Endothelial cell of umbilical vein (primary cell): ENCODE measurements at regions not wholly inside any gene's neighbourhood (a gene's known extent, or its start where the extent isn't known, plus 50 kb on each side); places are given as distances from the start of the nearest gene placed in this dataset.

Source experiments
- BruUV-seq: library from RNA; stranded (reverse); fragments of 400-500 nt; replicated peaks from 2 replicates; lab custom pipeline; 2021; lab: Mats Ljungman, UMichigan
- CTCF ChIA-PET: fragments of 300-600, 350-600 bp; sonication (Branson Sonifier 250); formaldehyde crosslinking; loops from one replicate; lab custom pipeline; 2021; ENCODE audit warnings: antibody characterized with exemption, inconsistent platforms; lab: Charles Lee
- POLR2A ChIA-PET: fragments of 300-600, 350-600 bp; sonication (Branson Sonifier 250); formaldehyde crosslinking; loops from one replicate; lab custom pipeline; 2021; ENCODE audit warnings: antibody characterized with exemption, inconsistent platforms; lab: Charles Lee
- DNase-seq: peaks from one replicate; pipeline ENCODE4 v3.0.0-alpha.2; 2011; ENCODE audit warnings: low read depth, low spot score
- FAIRE-seq: peaks from 2 replicates; lab custom pipeline; 2011; peaks lifted over from hg19 to GRCh38; lab: Jason Lieb, UNC
- H2AFZ ChIP-seq: 2 replicates; pipeline ENCODE4 v1.6.0; 2012; ENCODE audit warnings: low read depth, low read length, control low read depth, inconsistent platforms
- H3K27ac ChIP-seq: 2 replicates; pipeline ENCODE4 v1.5.1; 2011; ENCODE audit warnings: low read depth, mild to moderate bottlenecking, control low read depth, low read length, moderate library complexity; ENCODE audit not compliant: insufficient read depth
- H3K27me3 ChIP-seq, 2 experiments: 2 replicates each; pipeline versions ENCODE4 v1.6.0 to v1.6.1; 2011; ENCODE audit warnings: low read length in 2 of 2, mixed read lengths in 1 of 2; ENCODE audit not compliant: control insufficient read depth in 2 of 2, insufficient read depth in 2 of 2
- H3K36me3 ChIP-seq, 2 experiments: 2 replicates in 1 of 2; 3 replicates in 1 of 2; pipeline ENCODE4 v1.5.1; 2011; ENCODE audit warnings: low read length in 2 of 2, mild to moderate bottlenecking in 1 of 2, moderate library complexity in 1 of 2; ENCODE audit not compliant: control insufficient read depth in 2 of 2, insufficient read depth in 2 of 2; ENCODE audit errors: extremely low read depth in 1 of 2
- H3K4me1 ChIP-seq: 3 replicates; pipeline ENCODE4 v1.5.1; 2011; ENCODE audit warnings: mild to moderate bottlenecking, low read length; ENCODE audit not compliant: control insufficient read depth, insufficient read depth; ENCODE audit errors: extremely low read depth
- H3K4me2 ChIP-seq: 2 replicates; pipeline ENCODE4 v1.6.1; 2011; ENCODE audit warnings: low read length, control low read depth, mixed read lengths; ENCODE audit not compliant: insufficient read depth
- H3K4me3 ChIP-seq, 3 experiments: fragments of 200-600 bp in 1 of 3; sonication (generic), shearing (Covaris generic) in 1 of 3; replicated peaks in 1 of 3; 2 replicates each; pipeline ENCODE4 v1.5.1; 2011 to 2016; ENCODE audit warnings: control low read depth in 3 of 3, low read length in 3 of 3, mild to moderate bottlenecking in 2 of 3, inconsistent platforms in 1 of 3, low read depth in 1 of 3, moderate library complexity in 1 of 3; ENCODE audit not compliant: insufficient read depth in 1 of 3
- H3K79me2 ChIP-seq: 2 replicates; pipeline ENCODE4 v1.6.0; 2012; ENCODE audit warnings: low read length, inconsistent platforms; ENCODE audit not compliant: control insufficient read depth, insufficient read depth
- H3K9ac ChIP-seq: replicated peaks from 2 replicates; pipeline ENCODE3; 2011; ENCODE audit warnings: low read length, control low read depth; ENCODE audit not compliant: insufficient read depth; ENCODE audit errors: extremely low read depth
- H3K9me1 ChIP-seq: replicated peaks from 3 replicates; pipeline ENCODE4 v1.6.0; 2011; ENCODE audit warnings: mild to moderate bottlenecking, low read length; ENCODE audit not compliant: control insufficient read depth, insufficient read depth; ENCODE audit errors: extremely low read depth
- H3K9me3 ChIP-seq: replicated peaks from 2 replicates; pipeline ENCODE4 v1.5.1; 2012; ENCODE audit warnings: low read length, inconsistent platforms; ENCODE audit not compliant: control insufficient read depth, insufficient read depth
- H4K20me1 ChIP-seq: replicated peaks from 2 replicates; pipeline ENCODE3; 2011; ENCODE audit warnings: mild to moderate bottlenecking, low read length; ENCODE audit not compliant: control insufficient read depth, insufficient read depth; ENCODE audit errors: extremely low read depth
- EZH2 ChIP-seq: IDR thresholded peaks from 2 replicates; pipeline ENCODE4 v1.6.1; 2012; ENCODE audit warnings: borderline replicate concordance, low read depth, mild to moderate bottlenecking, moderate library complexity, low read length, inconsistent platforms; ENCODE audit not compliant: severe bottlenecking
- FOS ChIP-seq: IDR thresholded peaks from 2 replicates; pipeline ENCODE4 v1.6.1; 2011; ENCODE audit warnings: mild to moderate bottlenecking, low read length, moderate library complexity, borderline replicate concordance; ENCODE audit not compliant: insufficient read depth
- GATA2 ChIP-seq: IDR thresholded peaks from 2 replicates; pipeline ENCODE4 v1.7.0; 2011; ENCODE audit warnings: low read depth, mild to moderate bottlenecking, moderate library complexity, mixed read lengths, low read length; ENCODE audit not compliant: insufficient read length, insufficient read depth
- JUN ChIP-seq: IDR thresholded peaks from 2 replicates; pipeline ENCODE4 v1.6.1; 2011; ENCODE audit warnings: borderline replicate concordance, low read depth; ENCODE audit not compliant: insufficient read length, insufficient read depth
- MYC ChIP-seq: IDR thresholded peaks from one replicate; pipeline ENCODE4 v1.6.1; 2011; ENCODE audit warnings: mild to moderate bottlenecking, low read depth, low read length
- POLR2A ChIP-seq: IDR thresholded peaks from 2 replicates; pipeline ENCODE4 v1.6.1; 2012; ENCODE audit warnings: low read depth, mild to moderate bottlenecking, control low read depth, low read length
- POLR2AphosphoS5 ChIP-seq: IDR thresholded peaks from 2 replicates; pipeline ENCODE4 v1.6.1; 2012; ENCODE audit warnings: low read depth, mild to moderate bottlenecking, control low read depth, low read length, moderate library complexity; ENCODE audit not compliant: insufficient read depth
- dilution Hi-C: fragments of 300-500 bp; cut with MboI; formaldehyde crosslinking; loops from one replicate; pipeline ENCODE4 v1.15.0; 2019; ENCODE audit warnings: low sequenced_read_pairs; ENCODE audit not compliant: extremely low pct_ligation_motif_present
- intact Hi-C: fragments of 100-400 bp; cut with micrococcal nuclease; formaldehyde crosslinking; loops from one replicate; pipeline ENCODE4 v1.10.0; 2022
- TF ChIP-seq, protein P1 (sequence below): IDR thresholded peaks from 2 replicates; pipeline ENCODE4 v1.6.1; 2011; ENCODE audit not compliant: insufficient read depth, insufficient read length
- TF ChIP-seq, protein P2 (sequence below), 2 donors: IDR thresholded peaks; 1 replicate in 1 of 2; 2 replicates in 1 of 2; pipeline ENCODE4 v1.5.1; 2011; ENCODE audit warnings: low read length in 2 of 2, mild to moderate bottlenecking in 2 of 2, moderate library complexity in 2 of 2, control low read depth in 1 of 2, inconsistent platforms in 1 of 2, low read depth in 1 of 2; ENCODE audit not compliant: insufficient read depth in 1 of 2; ENCODE audit errors: extremely low read depth in 1 of 2

DNA sequence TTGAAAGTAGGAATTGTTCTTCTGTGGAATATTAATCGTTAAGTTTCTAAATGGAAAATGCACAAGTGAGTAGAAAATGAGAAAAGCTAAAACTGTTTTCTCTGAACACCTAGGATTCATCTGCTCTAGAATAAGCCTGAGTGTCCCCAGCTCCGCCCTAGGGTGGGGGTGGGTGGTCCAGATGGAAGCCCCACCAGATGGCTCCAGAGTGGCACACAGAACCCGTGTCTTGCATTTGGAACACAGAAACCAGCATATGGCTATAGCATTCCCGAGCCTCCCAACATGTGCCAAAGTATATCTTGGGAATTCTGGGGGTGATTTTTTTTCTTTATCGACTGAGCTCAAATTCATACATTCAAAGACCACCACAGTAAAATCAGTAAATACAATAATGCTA, 517.7 kb upstream of the PSMD7 start:
- TF ChIP-seq FOS (no peak), POLR2A (no peak), GATA2 (no peak), POLR2AphosphoS5 (no peak), EZH2 (no peak), MYC (no peak), JUN (no peak)
- TF ChIP-seq, protein P1, sequence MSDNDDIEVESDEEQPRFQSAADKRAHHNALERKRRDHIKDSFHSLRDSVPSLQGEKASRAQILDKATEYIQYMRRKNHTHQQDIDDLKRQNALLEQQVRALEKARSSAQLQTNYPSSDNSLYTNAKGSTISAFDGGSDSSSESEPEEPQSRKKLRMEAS = no peak
- TF ChIP-seq, protein P2, sequence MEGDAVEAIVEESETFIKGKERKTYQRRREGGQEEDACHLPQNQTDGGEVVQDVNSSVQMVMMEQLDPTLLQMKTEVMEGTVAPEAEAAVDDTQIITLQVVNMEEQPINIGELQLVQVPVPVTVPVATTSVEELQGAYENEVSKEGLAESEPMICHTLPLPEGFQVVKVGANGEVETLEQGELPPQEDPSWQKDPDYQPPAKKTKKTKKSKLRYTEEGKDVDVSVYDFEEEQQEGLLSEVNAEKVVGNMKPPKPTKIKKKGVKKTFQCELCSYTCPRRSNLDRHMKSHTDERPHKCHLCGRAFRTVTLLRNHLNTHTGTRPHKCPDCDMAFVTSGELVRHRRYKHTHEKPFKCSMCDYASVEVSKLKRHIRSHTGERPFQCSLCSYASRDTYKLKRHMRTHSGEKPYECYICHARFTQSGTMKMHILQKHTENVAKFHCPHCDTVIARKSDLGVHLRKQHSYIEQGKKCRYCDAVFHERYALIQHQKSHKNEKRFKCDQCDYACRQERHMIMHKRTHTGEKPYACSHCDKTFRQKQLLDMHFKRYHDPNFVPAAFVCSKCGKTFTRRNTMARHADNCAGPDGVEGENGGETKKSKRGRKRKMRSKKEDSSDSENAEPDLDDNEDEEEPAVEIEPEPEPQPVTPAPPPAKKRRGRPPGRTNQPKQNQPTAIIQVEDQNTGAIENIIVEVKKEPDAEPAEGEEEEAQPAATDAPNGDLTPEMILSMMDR (IDR thresholded peaks at IDR 0.05; ENCODE audit: extremely low read depth in 1 of 2, insufficient read depth in 1 of 2, low read depth in 1 of 2, low read length in 2 of 2) = no peak
- no peak overlapping the region for H3K27ac ChIP-seq
- H3K9ac ChIP-seq = no peak overlapping the region
- H3K9me3 ChIP-seq = peaks cover 4% of the 10 kb centered on the region
- intact Hi-C loops = no loop called here
- POLR2A ChIA-PET = no interaction called here
- dilution Hi-C loops = no loop called here
- H4K20me1 ChIP-seq = no peaks in the 10 kb centered on the region
- no peaks in the 10 kb centered on the region for H3K4me1 ChIP-seq
- no peaks in the 10 kb centered on the region for H3K79me2 ChIP-seq
- CTCF ChIA-PET = no interaction called here
- no peak overlapping the region for H3K4me2 ChIP-seq
- H3K4me3 ChIP-seq = no peak overlapping the region
- BruUV-seq = no TSS peak
- no peaks in the 10 kb centered on the region for H3K36me3 ChIP-seq
- no peaks in the 10 kb centered on the region for H3K27me3 ChIP-seq
- H2AFZ ChIP-seq = no peak overlapping the region
- no peaks in the 10 kb centered on the region for H3K9me1 ChIP-seq
- no peak for FAIRE-seq
- no peak for DNase-seq
